ENCODE measurements at regions not wholly inside any gene's neighbourhood (a gene's known extent, or its start where the extent isn't known, plus 50 kb on each side); places are given as distances from the start of the nearest gene placed in this dataset.

- no peak for DNase-seq
Measured at GRCh38 chr16:26295625-26296304, 604.0 kb downstream of the HS3ST4 start.

GRCh38 chr16:26301516-26301915, 609.8 kb downstream of the HS3ST4 start:
- DNase-seq = no peak

GRCh38 chr16:26316683-26317464, 625.1 kb downstream of the HS3ST4 start:
- DNase-seq = peak in 1 of 2 donors; percentile 1

- DNase-seq = no peak
Measured at GRCh38 chr16:26317885-26318284, 626.1 kb downstream of the HS3ST4 start.

- no peak for DNase-seq
Measured at GRCh38 chr16:26330654-26331053, 638.9 kb downstream of the HS3ST4 start.

- DNase-seq = no peak
Measured at GRCh38 chr16:26334218-26335111, 642.7 kb downstream of the HS3ST4 start.

- DNase-seq = no peak
Measured at GRCh38 chr16:26335236-26335853, 643.6 kb downstream of the HS3ST4 start.

GRCh38 chr16:26342621-26343020, 650.9 kb downstream of the HS3ST4 start:
- DNase-seq = no peak

GRCh38 chr16:26344240-26344776, 652.5 kb downstream of the HS3ST4 start:
- DNase-seq = no peak

GRCh38 chr16:26344976-26345375, 653.2 kb downstream of the HS3ST4 start:
- no peak for DNase-seq

- DNase-seq = no peak
Measured at GRCh38 chr16:26345966-26346365, 654.2 kb downstream of the HS3ST4 start.

- DNase-seq = no peak
Measured at GRCh38 chr16:26348095-26348494, 656.3 kb downstream of the HS3ST4 start.

GRCh38 chr16:26360867-26361266, 669.1 kb downstream of the HS3ST4 start:
- DNase-seq = no peak

GRCh38 chr16:26363581-26363980, 671.8 kb downstream of the HS3ST4 start:
- DNase-seq = no peak

- DNase-seq = no peak
Measured at GRCh38 chr16:26365161-26365940, 673.6 kb downstream of the HS3ST4 start.

- no peak for DNase-seq
Measured at GRCh38 chr16:26371349-26371869, 679.6 kb downstream of the HS3ST4 start.

- no peak for DNase-seq
Measured at GRCh38 chr16:26374279-26374925, 682.6 kb downstream of the HS3ST4 start.

GRCh38 chr16:26382586-26382985, 684.1 kb upstream of the C16orf82 start:
- no peak for DNase-seq

- no peak for DNase-seq
Measured at GRCh38 chr16:26386096-26386495, 680.6 kb upstream of the C16orf82 start.

- DNase-seq = no peak
Measured at GRCh38 chr16:26391833-26392232, 674.9 kb upstream of the C16orf82 start.

- no peak for DNase-seq
Measured at GRCh38 chr16:26394409-26394808, 672.3 kb upstream of the C16orf82 start.

Data from stimulated activated CD4-positive, alpha-beta T cell treated with anti-CD3 and anti-CD28 coated beads, Interleukin-2, amount 100 ng/mL, for 24 hours (primary cell).